Lower lobe of right lung (tissue), 2 donors: ENCODE measurements at regions not wholly inside any gene's neighbourhood (a gene's known extent, or its start where the extent isn't known, plus 50 kb on each side); places are given as distances from the start of the nearest gene placed in this dataset.

Source experiments
- ATAC-seq, 2 donors: fragments of 200-7000 bp; cut with Tn5 transposase; one replicate each; pipeline ENCODE4 v1.9.1; 2020 to 2022; ENCODE audit warnings: mild to moderate bottlenecking in 2 of 2, moderate library complexity in 2 of 2
- DNase-seq: peaks from one replicate; pipeline ENCODE4 v3.0.0-alpha.2; 2020
- H3K27ac ChIP-seq: fragments of 200-600 bp; one replicate; pipeline ENCODE4 v1.8.0; 2022
- H3K27me3 ChIP-seq: fragments of 200-600 bp; one replicate; pipeline ENCODE4 v1.8.0; 2022; ENCODE audit warnings: low read depth
- H3K36me3 ChIP-seq: fragments of 200-600 bp; one replicate; pipeline ENCODE4 v1.8.0; 2022; ENCODE audit warnings: mild to moderate bottlenecking
- H3K4me1 ChIP-seq: fragments of 200-600 bp; one replicate; pipeline ENCODE4 v1.8.0; 2022
- H3K4me3 ChIP-seq: fragments of 200-600 bp; one replicate; pipeline ENCODE4 v1.8.0; 2022; ENCODE audit warnings: mild to moderate bottlenecking
- H3K9me3 ChIP-seq: fragments of 200-600 bp; one replicate; pipeline ENCODE4 v1.8.0; 2022
- intact Hi-C: fragments of 100-400 bp; cut with DNase I; formaldehyde crosslinking; loops from one replicate; pipeline ENCODE4 v1.11.0; 2022
- TF ChIP-seq, protein P1 (sequence below): fragments of 200-600 bp; IDR thresholded peaks from one replicate; pipeline ENCODE4 v1.8.0; 2022; ENCODE audit warnings: antibody characterized with exemption, mild to moderate bottlenecking
- donor health status: DM: no; HTN: yes; CAD: no; lungs with severe emphysema.

DNA sequence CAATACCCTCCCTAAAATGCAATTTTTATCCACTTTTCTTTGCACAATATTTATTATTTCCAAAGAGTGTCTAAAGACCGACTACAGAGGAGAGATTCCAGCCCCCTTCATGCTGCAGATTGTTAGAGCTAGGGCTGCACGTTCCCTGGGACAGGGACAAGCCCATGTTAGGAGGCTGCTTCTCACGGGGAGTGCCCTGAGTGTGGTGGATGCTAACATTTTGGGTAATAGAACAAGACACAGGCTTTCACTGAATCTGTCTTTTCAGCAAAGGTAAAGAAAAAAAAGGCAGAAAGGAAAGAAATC, 125.4 kb downstream of the RIPK4 start:
- ATAC-seq: no peak
- TF ChIP-seq, protein P1, sequence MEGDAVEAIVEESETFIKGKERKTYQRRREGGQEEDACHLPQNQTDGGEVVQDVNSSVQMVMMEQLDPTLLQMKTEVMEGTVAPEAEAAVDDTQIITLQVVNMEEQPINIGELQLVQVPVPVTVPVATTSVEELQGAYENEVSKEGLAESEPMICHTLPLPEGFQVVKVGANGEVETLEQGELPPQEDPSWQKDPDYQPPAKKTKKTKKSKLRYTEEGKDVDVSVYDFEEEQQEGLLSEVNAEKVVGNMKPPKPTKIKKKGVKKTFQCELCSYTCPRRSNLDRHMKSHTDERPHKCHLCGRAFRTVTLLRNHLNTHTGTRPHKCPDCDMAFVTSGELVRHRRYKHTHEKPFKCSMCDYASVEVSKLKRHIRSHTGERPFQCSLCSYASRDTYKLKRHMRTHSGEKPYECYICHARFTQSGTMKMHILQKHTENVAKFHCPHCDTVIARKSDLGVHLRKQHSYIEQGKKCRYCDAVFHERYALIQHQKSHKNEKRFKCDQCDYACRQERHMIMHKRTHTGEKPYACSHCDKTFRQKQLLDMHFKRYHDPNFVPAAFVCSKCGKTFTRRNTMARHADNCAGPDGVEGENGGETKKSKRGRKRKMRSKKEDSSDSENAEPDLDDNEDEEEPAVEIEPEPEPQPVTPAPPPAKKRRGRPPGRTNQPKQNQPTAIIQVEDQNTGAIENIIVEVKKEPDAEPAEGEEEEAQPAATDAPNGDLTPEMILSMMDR: no peak
- intact Hi-C loops: no loop called here

GRCh38 chr21:41640748-41641509, 125.9 kb downstream of the RIPK4 start:
- Histone ChIP-seq H3K27me3 (no peaks in the 10 kb centered on the region), H3K36me3 (no peaks in the 10 kb centered on the region), H3K27ac (no peak overlapping the region), H3K4me3 (no peak overlapping the region), H3K9me3 (peaks cover 4% of the 10 kb centered on the region), H3K4me1 (no peaks in the 10 kb centered on the region)
- ATAC-seq (no peak), DNase-seq (no peak)
- intact Hi-C loops: no loop called here
- TF ChIP-seq, protein P1: no peak

More for the DNA sequence above, 125.4 kb downstream of the RIPK4 start:
- H3K27ac ChIP-seq: peak overlapping the region; percentile 60
- peaks cover 4% of the 10 kb centered on the region for H3K9me3 ChIP-seq
- H3K27me3 ChIP-seq: no peaks in the 10 kb centered on the region
- no peaks in the 10 kb centered on the region for H3K4me1 ChIP-seq
- no peak overlapping the region for H3K4me3 ChIP-seq
- no peak for DNase-seq
- H3K36me3 ChIP-seq: no peaks in the 10 kb centered on the region

DNA sequence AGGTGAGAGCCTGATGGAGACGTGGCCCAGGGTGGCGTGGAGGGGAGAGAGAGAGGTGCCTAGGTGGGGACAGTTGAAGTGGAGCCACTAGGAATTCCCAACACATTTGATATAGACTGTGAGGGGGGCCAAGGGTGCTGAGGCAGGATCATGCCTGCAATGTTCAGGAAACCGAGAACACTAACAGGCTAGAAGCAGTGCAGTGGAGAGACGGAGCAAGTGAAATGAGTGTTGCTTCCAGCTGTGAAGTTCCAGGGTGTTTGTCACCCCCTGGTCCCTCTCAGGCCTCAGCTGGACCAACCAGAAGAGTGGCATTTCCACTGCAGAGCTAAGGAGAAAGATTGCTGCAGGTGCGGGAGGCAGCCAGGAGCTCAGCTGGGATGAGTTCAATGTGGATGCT, 127.1 kb downstream of the RIPK4 start:
- DNase-seq (no peak), ATAC-seq (no peak)
- Histone ChIP-seq H3K9me3 (peaks cover 4% of the 10 kb centered on the region), H3K4me3 (no peak overlapping the region), H3K27ac (no peak overlapping the region), H3K4me1 (no peaks in the 10 kb centered on the region), H3K27me3 (no peaks in the 10 kb centered on the region), H3K36me3 (no peaks in the 10 kb centered on the region)
- intact Hi-C loops: no loop called here
- TF ChIP-seq, protein P1: no peak

- TF ChIP-seq, protein P1: no peak
- intact Hi-C loops: no loop called here
- H3K27me3 ChIP-seq: no peaks in the 10 kb centered on the region
- H3K27ac ChIP-seq: no peak overlapping the region
- no peak for DNase-seq
- ATAC-seq: no peak
- peaks cover 4% of the 10 kb centered on the region for H3K9me3 ChIP-seq
- H3K36me3 ChIP-seq: no peaks in the 10 kb centered on the region
- no peaks in the 10 kb centered on the region for H3K4me1 ChIP-seq
- H3K4me3 ChIP-seq: no peak overlapping the region
Observed at GRCh38 chr21:41639336-41639735, 127.5 kb downstream of the RIPK4 start.

- no peaks in the 10 kb centered on the region for H3K4me1 ChIP-seq
- H3K27me3 ChIP-seq: no peaks in the 10 kb centered on the region
- no peaks in the 10 kb centered on the region for H3K36me3 ChIP-seq
- DNase-seq (no peak), ATAC-seq (no peak)
- intact Hi-C loops: no loop called here
- TF ChIP-seq, protein P1: no peak
- no peak overlapping the region for H3K27ac ChIP-seq
- peaks cover 4% of the 10 kb centered on the region for H3K9me3 ChIP-seq
- no peak overlapping the region for H3K4me3 ChIP-seq
Observed at GRCh38 chr21:41638201-41638790, 128.6 kb downstream of the RIPK4 start.
